ENCODE measurements at regions not wholly inside any gene's neighbourhood (a gene's known extent, or its start where the extent isn't known, plus 50 kb on each side); places are given as distances from the start of the nearest gene placed in this dataset.

GRCh38 chr1:70911861-70912260 is 135.8 kb downstream of the PTGER3 start:
- no peak overlapping the region for H3K4me2 ChIP-seq (ENCODE audit: insufficient read depth, insufficient read length, low read length)

More at GRCh38 chr1:70911861-70912260, 135.8 kb downstream of the PTGER3 start:
- Histone ChIP-seq H2BK5ac (ENCODE audit: insufficient read length, low read length) (no peak overlapping the region), H3K18ac (ENCODE audit: insufficient read length, low read depth, low read length) (no peak overlapping the region), H3K4ac (ENCODE audit: low read depth, low read length) (no peak overlapping the region), H3K27me3 (ENCODE audit: insufficient read depth, low read length) (no peaks in the 10 kb centered on the region), H4K91ac (ENCODE audit: insufficient read length, low read depth, low read length) (no peak overlapping the region), H3K9ac (ENCODE audit: extremely low read depth, insufficient read length, low read length) (no peak overlapping the region), H4K5ac (ENCODE audit: insufficient read length, low read depth, low read length) (no peak overlapping the region), H4K20me1 (ENCODE audit: control insufficient read depth, insufficient read depth, insufficient read length) (no peaks in the 10 kb centered on the region), H2BK20ac (ENCODE audit: low read depth, low read length, poor library complexity, severe bottlenecking) (no peak overlapping the region), H3K23me2 (ENCODE audit: insufficient read length, low read depth, low read length, poor library complexity, severe bottlenecking) (no peaks in the 10 kb centered on the region), H3K23ac (ENCODE audit: insufficient read length, low read depth, low read length) (no peak overlapping the region), H3K14ac (ENCODE audit: insufficient read depth, low read length) (no peak overlapping the region), H3T11ph (ENCODE audit: low read length) (no peak overlapping the region), H2BK12ac (ENCODE audit: insufficient read length, low read depth, low read length) (no peak overlapping the region), H2AFZ (ENCODE audit: low read length) (no peak overlapping the region), H3K79me2 (ENCODE audit: insufficient read depth, low read length) (no peaks in the 10 kb centered on the region), H4K8ac (replicated peaks; ENCODE audit: insufficient read length, low read depth, low read length) (no peak overlapping the region), H3K27ac (ENCODE audit: insufficient read length, low read depth, low read length) (no peak overlapping the region), H2BK120ac (ENCODE audit: low read depth, low read length, poor library complexity, severe bottlenecking) (no peak overlapping the region), H2AK5ac (ENCODE audit: insufficient read length, low read length) (no peak overlapping the region), H3K56ac (ENCODE audit: insufficient read length, low read depth, low read length) (no peak overlapping the region), H2BK15ac (ENCODE audit: low read depth, low read length) (no peak overlapping the region), H3K9me3 (ENCODE audit: control insufficient read depth, low read depth, low read length) (no peaks in the 10 kb centered on the region), H3K79me1 (ENCODE audit: insufficient read depth, low read depth, low read length, poor library complexity, severe bottlenecking) (no peaks in the 10 kb centered on the region), H3K4me1 (ENCODE audit: insufficient read depth, low read length) (no peaks in the 10 kb centered on the region)
- no peak for DNase-seq
- no peaks in the 10 kb centered on the region for H3K36me3 Mint-ChIP-seq (ENCODE audit: insufficient read depth in 1 of 3, low read depth in 3 of 3)
- no CpG with 5 or more reads among the region's 3 CpGs for WGBS (ENCODE audit: extremely low coverage, insufficient read length, low lambda C conversion rate)
- H3K9me3 Mint-ChIP-seq: no peaks in the 10 kb centered on the region
- TF ChIP-seq CTCF (conservative IDR thresholded peaks at IDR 0.05): no peak
- H3K27ac Mint-ChIP-seq: no peak overlapping the region
- no peak overlapping the region for H3K4me3 Mint-ChIP-seq
- no peaks in the 10 kb centered on the region for H3K27me3 Mint-ChIP-seq (ENCODE audit: low read depth)
- no peaks in the 10 kb centered on the region for H3K4me1 Mint-ChIP-seq

Data from H9 (cell line).